Right lobe of liver (tissue), 4 donors: ENCODE measurements at regions not wholly inside any gene's neighbourhood (a gene's known extent, or its start where the extent isn't known, plus 50 kb on each side); places are given as distances from the start of the nearest gene placed in this dataset.

Experiments
- CTCF ChIP-seq, 4 donors: fragments of 200-600 bp in 3 of 4; fragments of 450-650 bp in 1 of 4; IDR thresholded peaks; one replicate each; pipeline versions ENCODE4 v1.5.1 to v1.8.0; 2016 to 2022; ENCODE audit warnings: antibody characterized with exemption in 4 of 4, mild to moderate bottlenecking in 2 of 4
- POLR2A ChIP-seq: fragments of 450-650 bp; IDR thresholded peaks from one replicate; pipeline ENCODE4 v1.6.1; 2017; ENCODE audit warnings: antibody characterized with exemption, mild to moderate bottlenecking
- donor health status: DM: no; HTN: no; CAD: no.
- donor health status: DM: no; HTN: no; CAD: no.
- donor health status: DM: no; HTN: yes; CAD: no.

- no peak for TF ChIP-seq CTCF (IDR thresholded peaks at IDR 0.05)
- no peak for TF ChIP-seq POLR2A
These were observed 206.0 kb downstream of the KIT start for GRCh38 chr4:54863571-54864255.
